ENCODE measurements at regions not wholly inside any gene's neighbourhood (a gene's known extent, or its start where the extent isn't known, plus 50 kb on each side); places are given as distances from the start of the nearest gene placed in this dataset.
"Not testable (repeated sequence)": the region's sequence is repeated elsewhere in the genome, so short reads cannot be mapped to it uniquely, and the experiment has no call there.

GRCh38 chr6:130494729-130495128 lies 128.9 kb downstream of the TMEM200A start:
- no peak for DNase-seq (ENCODE audit: low read depth)
- no peak overlapping the region for H3K4me3 ChIP-seq (ENCODE audit: low read depth, low read length)
- TF ChIP-seq, protein P1, sequence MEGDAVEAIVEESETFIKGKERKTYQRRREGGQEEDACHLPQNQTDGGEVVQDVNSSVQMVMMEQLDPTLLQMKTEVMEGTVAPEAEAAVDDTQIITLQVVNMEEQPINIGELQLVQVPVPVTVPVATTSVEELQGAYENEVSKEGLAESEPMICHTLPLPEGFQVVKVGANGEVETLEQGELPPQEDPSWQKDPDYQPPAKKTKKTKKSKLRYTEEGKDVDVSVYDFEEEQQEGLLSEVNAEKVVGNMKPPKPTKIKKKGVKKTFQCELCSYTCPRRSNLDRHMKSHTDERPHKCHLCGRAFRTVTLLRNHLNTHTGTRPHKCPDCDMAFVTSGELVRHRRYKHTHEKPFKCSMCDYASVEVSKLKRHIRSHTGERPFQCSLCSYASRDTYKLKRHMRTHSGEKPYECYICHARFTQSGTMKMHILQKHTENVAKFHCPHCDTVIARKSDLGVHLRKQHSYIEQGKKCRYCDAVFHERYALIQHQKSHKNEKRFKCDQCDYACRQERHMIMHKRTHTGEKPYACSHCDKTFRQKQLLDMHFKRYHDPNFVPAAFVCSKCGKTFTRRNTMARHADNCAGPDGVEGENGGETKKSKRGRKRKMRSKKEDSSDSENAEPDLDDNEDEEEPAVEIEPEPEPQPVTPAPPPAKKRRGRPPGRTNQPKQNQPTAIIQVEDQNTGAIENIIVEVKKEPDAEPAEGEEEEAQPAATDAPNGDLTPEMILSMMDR (IDR thresholded peaks at IDR 0.05; ENCODE audit: low read depth, low read length, missing control alignments): no peak

DNA sequence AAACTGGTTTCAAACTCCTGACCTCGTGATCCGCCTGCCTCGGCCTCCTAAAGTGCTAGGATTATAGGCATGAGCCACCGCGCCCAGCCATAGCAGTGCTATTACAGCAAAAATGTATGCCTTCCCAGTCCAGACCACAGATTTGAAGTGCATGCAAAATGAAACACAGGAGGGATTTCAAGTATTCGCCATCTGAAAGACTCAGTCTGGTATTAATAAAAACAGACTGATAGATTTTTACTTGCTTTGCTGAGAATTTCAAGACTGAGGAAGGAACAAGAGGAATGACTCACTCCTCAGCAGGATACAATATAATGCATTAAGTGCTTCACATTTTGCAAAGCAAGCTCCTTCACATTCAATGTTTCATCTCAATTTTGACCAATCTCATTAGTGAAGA lies 134.9 kb downstream of the TMEM200A start:
- H3K4me3 ChIP-seq (ENCODE audit: low read depth, low read length): no peak overlapping the region
- no peak for DNase-seq (ENCODE audit: low read depth)
- TF ChIP-seq, protein P1 (IDR thresholded peaks at IDR 0.05; ENCODE audit: low read depth, low read length, missing control alignments): no peak

GRCh38 chr6:130503146-130503545 lies 137.3 kb downstream of the TMEM200A start:
- no peak overlapping the region for H3K4me3 ChIP-seq (ENCODE audit: low read depth, low read length)
- DNase-seq (ENCODE audit: low read depth): no peak
- TF ChIP-seq, protein P1 (IDR thresholded peaks at IDR 0.05; ENCODE audit: low read depth, low read length, missing control alignments): no peak

GRCh38 chr6:130505808-130506598 lies 140.2 kb downstream of the TMEM200A start:
- no peak overlapping the region for H3K4me3 ChIP-seq (ENCODE audit: low read depth, low read length)
- DNase-seq (ENCODE audit: low read depth): no peak
- TF ChIP-seq, protein P1 (IDR thresholded peaks at IDR 0.05; ENCODE audit: low read depth, low read length, missing control alignments): no peak

DNA sequence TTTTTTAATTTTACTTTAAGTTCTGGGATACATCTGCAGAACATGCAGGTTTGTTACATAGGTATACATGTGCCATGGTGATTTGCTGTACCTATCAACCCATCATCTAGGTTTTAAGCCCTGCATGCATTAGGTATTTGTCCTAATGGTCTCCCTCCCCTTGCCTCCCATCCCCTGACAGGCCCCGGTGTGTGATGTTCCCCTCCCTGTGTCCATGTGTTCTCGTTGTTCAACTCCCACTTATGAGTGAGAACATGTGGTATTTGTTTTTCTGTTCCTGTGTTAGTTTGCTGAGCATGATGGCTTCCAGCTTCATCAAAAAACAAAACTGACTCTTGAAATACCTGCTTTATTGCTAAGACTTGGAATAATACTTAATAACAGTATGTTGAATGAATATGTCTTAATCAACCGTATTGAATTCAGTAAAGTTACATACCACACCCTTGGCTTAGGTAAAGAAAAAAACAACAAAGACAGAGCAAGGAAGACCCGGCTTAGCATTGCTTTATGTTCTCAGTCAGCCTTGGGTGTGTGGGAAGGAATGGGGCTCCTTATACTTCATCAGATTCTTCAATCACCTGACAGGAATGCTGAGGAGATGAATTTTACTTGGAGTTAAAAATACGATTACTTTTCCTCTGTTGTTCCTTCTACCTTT lies 141.3 kb downstream of the TMEM200A start:
- not testable (repeated sequence) for DNase-seq (ENCODE audit: low read depth); H3K4me3 ChIP-seq (ENCODE audit: low read depth, low read length)

DNA sequence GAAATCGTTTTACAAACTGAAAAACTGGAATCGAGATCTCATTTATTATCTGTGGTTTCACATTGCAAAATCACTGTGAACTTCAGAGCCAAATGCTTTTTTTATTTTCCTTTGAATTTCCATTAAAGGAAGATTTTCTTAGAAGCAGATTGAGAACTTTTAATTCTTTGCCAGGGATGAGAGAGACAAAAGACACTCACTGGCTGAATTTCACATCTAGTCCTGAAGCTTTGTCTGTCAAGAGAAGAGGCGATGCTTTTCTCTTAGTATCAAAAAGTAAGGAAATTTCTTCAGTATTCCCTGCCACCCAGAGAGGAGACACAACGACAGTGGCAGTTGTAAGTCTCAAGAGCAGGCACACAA lies 141.8 kb downstream of the TMEM200A start:
- H3K4me3 ChIP-seq (ENCODE audit: low read depth, low read length): no peak overlapping the region
- no peak for DNase-seq (ENCODE audit: low read depth)
- TF ChIP-seq, protein P1 (IDR thresholded peaks at IDR 0.05; ENCODE audit: low read depth, low read length, missing control alignments): no peak

GRCh38 chr6:130513770-130514169 lies 148.0 kb downstream of the TMEM200A start:
- TF ChIP-seq, protein P1 (IDR thresholded peaks at IDR 0.05; ENCODE audit: low read depth, low read length, missing control alignments): no peak
- no peak for DNase-seq (ENCODE audit: low read depth)
- no peak overlapping the region for H3K4me3 ChIP-seq (ENCODE audit: low read depth, low read length)
